Body of pancreas (tissue), 4 donors: ENCODE measurements at regions not wholly inside any gene's neighbourhood (a gene's known extent, or its start where the extent isn't known, plus 50 kb on each side); places are given as distances from the start of the nearest gene placed in this dataset.

Experiments used
- ATAC-seq: fragments of 150-250 bp; one replicate; pipeline ENCODE4 v1.9.1; 2016
- DNase-seq, 4 donors: peaks; one replicate each; pipeline ENCODE4 v3.0.0-alpha.2; 2019
- H3K27ac ChIP-seq, 4 donors: fragments of 200-600 bp; sonication (generic); 1 replicate in 3 of 4; 2 replicates in 1 of 4; pipeline versions ENCODE4 v1.5.1 to v1.6.1; 2016 to 2019; ENCODE audit warnings: mild to moderate bottlenecking in 1 of 4, mixed read lengths in 1 of 4, moderate library complexity in 1 of 4
- H3K27me3 ChIP-seq, 2 donors: fragments of 200-600 bp; sonication (generic); one replicate each; pipeline ENCODE4 v1.6.0; 2016; ENCODE audit warnings: mild to moderate bottlenecking in 1 of 2
- H3K36me3 ChIP-seq, 2 donors: fragments of 200-600 bp; sonication (generic); replicated peaks in 1 of 2; 2 replicates each; pipeline ENCODE4 v1.5.1; 2016; ENCODE audit warnings: low read depth in 2 of 2; ENCODE audit not compliant: insufficient read depth in 1 of 2
- H3K4me1 ChIP-seq: fragments of 200-600 bp; sonication (generic); one replicate; pipeline ENCODE4 v1.6.0; 2016
- H3K4me3 ChIP-seq, 2 donors: fragments of 200-600 bp; sonication (generic); 1 replicate in 1 of 2; 2 replicates in 1 of 2; pipeline ENCODE4 v1.5.1; 2016 to 2019
- H3K9me3 ChIP-seq, 3 donors: fragments of 200-600 bp; sonication (generic); 1 replicate in 2 of 3; 2 replicates in 1 of 3; pipeline ENCODE4 v1.5.1; 2016
- CTCF ChIP-seq, 7 experiments: fragments of 450-650 bp in 4 of 7; fragments of 200-600 bp in 3 of 7; sonication (generic) in 3 of 7; IDR thresholded peaks; one replicate each; pipeline ENCODE4 v1.5.1; 2016 to 2019; ENCODE audit warnings: antibody characterized with exemption in 7 of 7
- POLR2A ChIP-seq, 3 donors: fragments of 450-650 bp; IDR thresholded peaks; one replicate each; pipeline ENCODE4 v1.6.1; 2016; ENCODE audit warnings: antibody characterized with exemption in 3 of 3, mild to moderate bottlenecking in 2 of 3
- WGBS, 2 donors: methylation state at CpG; one replicate each; pipeline ENCODE4 v1.1.5; 2017; 5-methylcytosine and 5-hydroxymethylcytosine counted together
- intact Hi-C: fragments of 100-400 bp; cut with DNase I; formaldehyde crosslinking; loops from one replicate; pipeline ENCODE4 v1.15.1; 2023

GRCh38 chr2:51222106-51222505 lies 190.2 kb upstream of the NRXN1 start:
- no peaks in the 10 kb centered on the region for H3K9me3 ChIP-seq

GRCh38 chr2:51220606-51221005 lies 188.7 kb upstream of the NRXN1 start:
- ATAC-seq, result no peak
- TF ChIP-seq CTCF (IDR thresholded peaks at IDR 0.05) (no peak), POLR2A (IDR thresholded peaks at IDR 0.05) (no peak)
- Histone ChIP-seq H3K4me3 (no peak overlapping the region), H3K9me3 (no peaks in the 10 kb centered on the region), H3K27me3 (no peaks in the 10 kb centered on the region), H3K27ac (no peak overlapping the region), H3K4me1 (no peaks in the 10 kb centered on the region), H3K36me3 (no peaks in the 10 kb centered on the region)
- intact Hi-C loops, result no loop called here
- no peak for DNase-seq

More at GRCh38 chr2:51222106-51222505, 190.2 kb upstream of the NRXN1 start:
- DNase-seq, result no peak
- 49 to 70% methylated on average over 4 of the region's 4 CpGs for WGBS, 2 donors
- Histone ChIP-seq H3K27me3 (no peaks in the 10 kb centered on the region), H3K4me3 (no peak overlapping the region), H3K27ac (no peak overlapping the region), H3K36me3 (no peaks in the 10 kb centered on the region), H3K4me1 (no peaks in the 10 kb centered on the region)
- no peak for ATAC-seq
- intact Hi-C loops, result no loop called here
- no peak for TF ChIP-seq POLR2A (IDR thresholded peaks at IDR 0.05)
- no peak for TF ChIP-seq CTCF (IDR thresholded peaks at IDR 0.05)

- DNase-seq, result no peak
- ATAC-seq, result no peak
- no peak overlapping the region for H3K27ac ChIP-seq
- no peak for TF ChIP-seq POLR2A (IDR thresholded peaks at IDR 0.05)
- no peak for TF ChIP-seq CTCF (IDR thresholded peaks at IDR 0.05)
- no peak overlapping the region for H3K4me3 ChIP-seq
- intact Hi-C loops, result no loop called here
- no peaks in the 10 kb centered on the region for H3K9me3 ChIP-seq
- H3K36me3 ChIP-seq, result no peaks in the 10 kb centered on the region
- 66 to 69% methylated on average over 2 of the region's 2 CpGs for WGBS, 2 donors
- no peaks in the 10 kb centered on the region for H3K4me1 ChIP-seq
- no peaks in the 10 kb centered on the region for H3K27me3 ChIP-seq
Measured at GRCh38 chr2:51220080-51220479, 188.1 kb upstream of the NRXN1 start.

- DNase-seq (no peak), ATAC-seq (no peak)
- Histone ChIP-seq H3K4me1 (no peaks in the 10 kb centered on the region), H3K4me3 (no peak overlapping the region), H3K36me3 (no peaks in the 10 kb centered on the region), H3K27me3 (no peaks in the 10 kb centered on the region), H3K9me3 (no peaks in the 10 kb centered on the region), H3K27ac (no peak overlapping the region)
- TF ChIP-seq POLR2A (IDR thresholded peaks at IDR 0.05) (no peak), CTCF (IDR thresholded peaks at IDR 0.05) (no peak)
- WGBS, 2 donors, result 42 to 45% methylated on average over 4 of the region's 4 CpGs
- intact Hi-C loops, result no loop called here
Measured at GRCh38 chr2:51219468-51219867, 187.5 kb upstream of the NRXN1 start.

GRCh38 chr2:51218047-51218446 lies 186.1 kb upstream of the NRXN1 start:
- Histone ChIP-seq H3K4me1 (no peaks in the 10 kb centered on the region), H3K27ac (no peak overlapping the region), H3K27me3 (no peaks in the 10 kb centered on the region), H3K9me3 (no peaks in the 10 kb centered on the region), H3K4me3 (no peak overlapping the region), H3K36me3 (no peaks in the 10 kb centered on the region)
- DNase-seq (no peak), ATAC-seq (no peak)
- WGBS, 2 donors, result 63 to 66% methylated on average over 1 of the region's 1 CpG
- intact Hi-C loops, result no loop called here
- TF ChIP-seq CTCF (IDR thresholded peaks at IDR 0.05) (no peak), POLR2A (IDR thresholded peaks at IDR 0.05) (no peak)
